OCI-LY1 (cell line): ENCODE measurements at regions not wholly inside any gene's neighbourhood (a gene's known extent, or its start where the extent isn't known, plus 50 kb on each side); places are given as distances from the start of the nearest gene placed in this dataset.
"Not testable (repeated sequence)": the region's sequence is repeated elsewhere in the genome, so short reads cannot be mapped to it uniquely, and the experiment has no call there.

ENCODE experiments used
- H2AFZ ChIP-seq: fragments of 200-600 bp; sonication (generic), shearing (Covaris generic); 2 replicates; pipeline ENCODE4 v1.6.0; 2014; ENCODE audit warnings: antibody characterized with exemption, mild to moderate bottlenecking, low read length
- H3F3A ChIP-seq: fragments of 200-600 bp; sonication (generic), shearing (Covaris generic); 2 replicates; pipeline ENCODE4 v1.6.0; 2014; ENCODE audit warnings: mild to moderate bottlenecking, antibody characterized with exemption, low read length, moderate library complexity; ENCODE audit not compliant: insufficient read depth
- H3K27ac ChIP-seq: fragments of 200-600 bp; sonication (generic); 2 replicates; pipeline ENCODE4 v1.5.1; 2014; ENCODE audit warnings: low read length, mixed run types, mild to moderate bottlenecking, low read depth; ENCODE audit not compliant: poor library complexity, severe bottlenecking
- H3K27me3 ChIP-seq: fragments of 200-600 bp; sonication (generic); 2 replicates; pipeline ENCODE4 v1.6.0; 2014; ENCODE audit warnings: antibody characterized with exemption, mild to moderate bottlenecking, low read length, moderate library complexity; ENCODE audit not compliant: insufficient read depth
- H3K36me3 ChIP-seq: fragments of 200-600 bp; sonication (generic); 2 replicates; pipeline ENCODE4 v1.6.1; 2014; ENCODE audit warnings: mild to moderate bottlenecking, antibody characterized with exemption, low read length, moderate library complexity, mixed read lengths; ENCODE audit not compliant: insufficient read depth
- H3K4me1 ChIP-seq: fragments of 200-600 bp; sonication (generic); 2 replicates; pipeline ENCODE4 v1.5.1; 2014; ENCODE audit warnings: mild to moderate bottlenecking, low read length, moderate library complexity; ENCODE audit not compliant: insufficient read depth, severe bottlenecking
- H3K4me2 ChIP-seq: fragments of 200-600 bp; sonication (generic), shearing (Covaris generic); 2 replicates; pipeline ENCODE4 v1.6.1; 2014; ENCODE audit warnings: low read length
- H3K4me3 ChIP-seq: fragments of 200-600 bp; sonication (generic); 2 replicates; pipeline ENCODE4 v1.5.1; 2014; ENCODE audit warnings: low read length, low read depth, mild to moderate bottlenecking, mixed read lengths; ENCODE audit not compliant: poor library complexity, severe bottlenecking
- H3K79me2 ChIP-seq: fragments of 200-600 bp; shearing (Covaris generic); 2 replicates; pipeline ENCODE4 v1.6.1; 2016; ENCODE audit warnings: mixed run types, low read length, mixed read lengths; ENCODE audit not compliant: insufficient read depth
- H3K9ac ChIP-seq: fragments of 200-600 bp; sonication (generic), shearing (Covaris generic); 2 replicates; pipeline ENCODE4 v1.6.1; 2014; ENCODE audit warnings: mild to moderate bottlenecking, low read length, mixed read lengths
- H3K9me2 ChIP-seq: fragments of 200-600 bp; sonication (generic), shearing (Covaris generic); 2 replicates; pipeline ENCODE4 v1.6.1; 2014; ENCODE audit warnings: low read depth, mild to moderate bottlenecking, low read length, mixed read lengths
- H3K9me3 ChIP-seq: fragments of 200-600 bp; shearing (Covaris generic); 2 replicates; pipeline ENCODE4 v1.6.1; 2014; ENCODE audit warnings: low read length, mixed read lengths
- H4K20me1 ChIP-seq: fragments of 200-600 bp; sonication (generic), shearing (Covaris generic); 2 replicates; pipeline ENCODE4 v1.6.0; 2016; ENCODE audit warnings: mild to moderate bottlenecking, low read length; ENCODE audit not compliant: insufficient read depth
- EZH2 ChIP-seq: fragments of 200-600 bp; sonication (generic), shearing (Covaris generic); IDR thresholded peaks from 2 replicates; pipeline ENCODE4 v1.8.0; 2017; ENCODE audit warnings: borderline replicate concordance, mixed run types, mild to moderate bottlenecking, antibody characterized with exemption, low read length, moderate library complexity, mixed read lengths
- TF ChIP-seq, protein P1 (sequence below): fragments of 200-600 bp; sonication (generic), shearing (Covaris generic); IDR thresholded peaks from 2 replicates; pipeline ENCODE4 v1.5.1; 2017; ENCODE audit warnings: mild to moderate bottlenecking, antibody characterized with exemption, low read length, moderate library complexity, mixed read lengths

DNA sequence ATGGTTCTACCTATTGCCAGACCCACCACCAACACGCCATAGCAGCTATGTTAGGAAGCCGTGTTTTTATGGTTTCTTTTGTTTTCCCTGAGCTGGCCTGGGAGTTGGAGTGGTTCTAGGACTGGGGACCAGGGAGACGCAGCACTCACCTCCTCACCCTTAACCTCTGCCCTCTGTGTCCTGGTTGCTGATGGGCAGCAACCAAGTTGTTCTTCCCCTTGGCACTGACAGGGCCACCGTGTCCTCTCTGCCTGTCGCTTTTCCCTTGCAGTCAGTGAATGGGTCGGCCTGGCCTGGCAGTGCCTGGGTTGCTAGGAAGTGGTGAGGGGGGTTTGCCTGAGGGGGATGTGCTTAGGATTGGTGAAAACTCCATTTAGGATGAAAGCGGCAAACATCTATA lies 197.1 kb upstream of the GATA6 start:
- Histone ChIP-seq H3K27ac (no peak overlapping the region), H3K9ac (no peak overlapping the region), H3K36me3 (no peaks in the 10 kb centered on the region), H3K79me2 (no peaks in the 10 kb centered on the region), H3K4me3 (no peak overlapping the region), H3K9me2 (no peaks in the 10 kb centered on the region), H3K4me2 (no peak overlapping the region), H3K27me3 (no peaks in the 10 kb centered on the region; the same call in 1 of the 2 replicates), H3K4me1 (no peaks in the 10 kb centered on the region), H3F3A (no peaks in the 10 kb centered on the region), H2AFZ (no peak overlapping the region), H3K9me3 (no peaks in the 10 kb centered on the region), H4K20me1 (no peaks in the 10 kb centered on the region)
- TF ChIP-seq EZH2, result no peak
- TF ChIP-seq, protein P1, sequence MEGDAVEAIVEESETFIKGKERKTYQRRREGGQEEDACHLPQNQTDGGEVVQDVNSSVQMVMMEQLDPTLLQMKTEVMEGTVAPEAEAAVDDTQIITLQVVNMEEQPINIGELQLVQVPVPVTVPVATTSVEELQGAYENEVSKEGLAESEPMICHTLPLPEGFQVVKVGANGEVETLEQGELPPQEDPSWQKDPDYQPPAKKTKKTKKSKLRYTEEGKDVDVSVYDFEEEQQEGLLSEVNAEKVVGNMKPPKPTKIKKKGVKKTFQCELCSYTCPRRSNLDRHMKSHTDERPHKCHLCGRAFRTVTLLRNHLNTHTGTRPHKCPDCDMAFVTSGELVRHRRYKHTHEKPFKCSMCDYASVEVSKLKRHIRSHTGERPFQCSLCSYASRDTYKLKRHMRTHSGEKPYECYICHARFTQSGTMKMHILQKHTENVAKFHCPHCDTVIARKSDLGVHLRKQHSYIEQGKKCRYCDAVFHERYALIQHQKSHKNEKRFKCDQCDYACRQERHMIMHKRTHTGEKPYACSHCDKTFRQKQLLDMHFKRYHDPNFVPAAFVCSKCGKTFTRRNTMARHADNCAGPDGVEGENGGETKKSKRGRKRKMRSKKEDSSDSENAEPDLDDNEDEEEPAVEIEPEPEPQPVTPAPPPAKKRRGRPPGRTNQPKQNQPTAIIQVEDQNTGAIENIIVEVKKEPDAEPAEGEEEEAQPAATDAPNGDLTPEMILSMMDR, result no peak

DNA sequence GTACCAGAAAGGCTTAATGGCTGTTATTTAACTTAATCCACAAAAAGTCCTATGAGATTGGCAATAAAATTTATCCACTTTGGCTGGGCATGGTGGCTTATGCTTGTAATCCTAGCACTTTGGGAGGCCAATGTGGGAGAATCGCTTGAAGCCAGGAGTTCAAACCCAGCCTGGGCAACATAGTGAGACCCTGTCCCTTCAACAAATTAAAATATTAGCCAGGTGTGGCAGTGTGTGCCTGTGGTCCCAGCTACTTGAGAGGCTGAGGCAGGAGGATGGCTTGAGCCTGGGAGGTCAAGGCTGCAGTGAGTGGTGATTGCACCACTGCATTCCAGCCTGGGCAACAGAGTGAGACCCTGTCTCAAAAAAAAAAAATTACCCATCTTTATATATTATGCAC lies 193.4 kb upstream of the GATA6 start:
- not testable (repeated sequence) for H3K79me2 ChIP-seq, H3K36me3 ChIP-seq

DNA sequence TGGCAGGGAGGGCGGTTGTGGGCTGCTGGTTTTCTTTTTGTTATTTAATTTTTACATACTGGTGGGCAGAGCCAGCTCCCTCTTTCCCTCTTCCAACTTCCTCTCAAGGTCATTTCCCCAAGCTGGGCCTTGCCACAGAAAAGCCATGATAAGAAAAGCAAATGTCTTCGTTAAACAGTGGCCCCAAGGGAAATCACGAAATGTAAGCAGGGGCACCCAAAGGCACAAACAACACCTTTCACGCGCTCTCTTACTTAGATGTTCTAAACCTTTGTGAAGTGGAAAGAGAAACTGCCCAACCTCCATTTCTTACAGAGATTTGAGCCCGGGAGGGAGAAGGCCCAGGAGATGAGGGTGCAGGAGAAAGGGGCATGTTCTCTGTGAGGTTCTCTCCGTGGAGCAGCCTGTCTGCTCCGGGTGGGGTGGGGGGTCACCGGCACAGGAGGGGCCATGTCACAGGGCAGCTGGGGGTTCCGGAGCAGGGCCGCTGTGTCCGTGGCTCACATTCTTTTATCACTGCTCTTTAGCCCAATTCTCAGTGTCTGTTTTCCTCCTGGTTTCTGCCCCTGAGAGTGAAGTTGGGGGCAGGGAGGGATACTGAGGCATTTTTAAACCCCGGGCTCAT lies 190.7 kb upstream of the GATA6 start:
- Histone ChIP-seq H2AFZ (no peak overlapping the region), H4K20me1 (no peaks in the 10 kb centered on the region), H3K9ac (no peak overlapping the region), H3K4me3 (no peak overlapping the region), H3F3A (no peaks in the 10 kb centered on the region), H3K79me2 (no peaks in the 10 kb centered on the region), H3K27me3 (no peaks in the 10 kb centered on the region; the same call in 1 of the 2 replicates), H3K9me2 (no peaks in the 10 kb centered on the region), H3K36me3 (no peaks in the 10 kb centered on the region), H3K4me1 (no peaks in the 10 kb centered on the region), H3K27ac (no peak overlapping the region), H3K4me2 (no peak overlapping the region), H3K9me3 (no peaks in the 10 kb centered on the region)
- TF ChIP-seq, protein P1, result no peak
- TF ChIP-seq EZH2, result no peak

More for the DNA sequence above, 193.4 kb upstream of the GATA6 start:
- H2AFZ ChIP-seq, H3K27ac ChIP-seq, H3K9me3 ChIP-seq, H3K4me1 ChIP-seq, H3K4me2 ChIP-seq, H3K4me3 ChIP-seq, H3K9me2 ChIP-seq, H3K27me3 ChIP-seq, H4K20me1 ChIP-seq, H3F3A ChIP-seq, H3K9ac ChIP-seq: not testable (repeated sequence)

DNA sequence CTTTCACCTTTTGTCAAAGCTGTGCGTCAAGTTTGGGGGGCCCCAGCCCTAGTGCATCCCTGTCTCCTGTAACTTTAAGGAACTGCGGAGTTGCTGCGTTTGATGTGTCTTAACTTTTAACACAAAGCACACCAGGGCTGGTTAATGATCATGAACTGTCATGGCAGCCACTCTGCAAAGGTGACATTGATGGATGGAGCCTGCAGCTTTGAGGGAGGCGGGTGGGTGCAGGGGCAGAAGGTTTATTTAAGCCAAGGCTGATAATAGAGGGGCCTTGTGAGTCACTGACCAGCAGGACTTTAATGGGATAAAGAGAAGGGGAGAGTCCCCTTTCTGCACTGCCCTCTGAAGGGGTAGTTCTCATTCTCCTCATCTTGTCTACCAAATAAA lies 190.2 kb upstream of the GATA6 start:
- Histone ChIP-seq H4K20me1 (no peaks in the 10 kb centered on the region), H3K27me3 (no peaks in the 10 kb centered on the region), H3K9me2 (no peaks in the 10 kb centered on the region), H3K9me3 (no peaks in the 10 kb centered on the region), H3K4me3 (no peak overlapping the region), H3K4me1 (no peaks in the 10 kb centered on the region), H3F3A (no peaks in the 10 kb centered on the region), H3K36me3 (no peaks in the 10 kb centered on the region), H3K27ac (no peak overlapping the region), H3K4me2 (no peak overlapping the region), H3K9ac (no peak overlapping the region), H2AFZ (no peak overlapping the region), H3K79me2 (no peaks in the 10 kb centered on the region)
- TF ChIP-seq EZH2, result no peak
- TF ChIP-seq, protein P1, result no peak
